ENCODE measurements at regions not wholly inside any gene's neighbourhood (a gene's known extent, or its start where the extent isn't known, plus 50 kb on each side); places are given as distances from the start of the nearest gene placed in this dataset.

- no peaks in the 10 kb centered on the region for H3K9me3 ChIP-seq
- WGBS, 2 donors (ENCODE audit: low coverage in 1 of 2): 41 to 50% methylated on average over 3 to 6 of the region's 6 CpGs
- H3K27me3 ChIP-seq: no peaks in the 10 kb centered on the region
- no peaks in the 10 kb centered on the region for H3K36me3 ChIP-seq
- H3K27ac ChIP-seq: peak overlapping the region in 2 of 4 donors; percentile 33 to 34
- in situ Hi-C loops (cut with MboI; ENCODE audit: low pct_ligation_motif_present in 1 of 4, low pct_unique_long_range_greater_than_20kb in 1 of 4, low sequenced_read_pairs in 3 of 4) (no loop called here), intact Hi-C loops (cut with DNase I; ENCODE audit: low total_unique reads) (no loop called here)
- peaks cover 0 to 19% (median 2%) of the 10 kb centered on the region in 4 donors for H3K4me1 ChIP-seq
- peak; percentile 15 for DNase-seq
- H3K4me3 ChIP-seq: no peak overlapping the region
- TF ChIP-seq CTCF (IDR thresholded peaks at IDR 0.05) (no peak), EP300 (IDR thresholded peaks at IDR 0.05; ENCODE audit: low read depth) (no peak), POLR2A (IDR thresholded peaks at IDR 0.05) (no peak), POLR2AphosphoS5 (IDR thresholded peaks at IDR 0.05) (no peak)
Measured at GRCh38 chr11:130772266-130773227, 143.7 kb downstream of the SNX19 start.

GRCh38 chr11:130773244-130773820 is 142.9 kb downstream of the SNX19 start:
- WGBS, 2 donors (ENCODE audit: low coverage in 1 of 2): 78 to 80% methylated on average over 4 to 5 of the region's 5 CpGs
- no peak for TF ChIP-seq POLR2AphosphoS5 (IDR thresholded peaks at IDR 0.05)
- no peak for TF ChIP-seq POLR2A (IDR thresholded peaks at IDR 0.05)
- TF ChIP-seq EP300 (IDR thresholded peaks at IDR 0.05; ENCODE audit: low read depth): no peak
- no peak for TF ChIP-seq CTCF (IDR thresholded peaks at IDR 0.05)
- Histone ChIP-seq H3K36me3 (no peaks in the 10 kb centered on the region), H3K27ac (peak overlapping the region in 2 of 4 donors; percentile 33 to 34), H3K9me3 (no peaks in the 10 kb centered on the region), H3K4me1 (peaks cover 0 to 19% (median 2%) of the 10 kb centered on the region in 4 donors), H3K4me3 (no peak overlapping the region), H3K27me3 (no peaks in the 10 kb centered on the region)
- in situ Hi-C loops (cut with MboI; ENCODE audit: low pct_ligation_motif_present in 1 of 4, low pct_unique_long_range_greater_than_20kb in 1 of 4, low sequenced_read_pairs in 3 of 4): no loop called here
- DNase-seq: no peak
- intact Hi-C loops (cut with DNase I; ENCODE audit: low total_unique reads): no loop called here

GRCh38 chr11:130774703-130775102 is 141.6 kb downstream of the SNX19 start:
- in situ Hi-C loops (cut with MboI; ENCODE audit: low pct_ligation_motif_present in 1 of 4, low pct_unique_long_range_greater_than_20kb in 1 of 4, low sequenced_read_pairs in 3 of 4) (no loop called here), intact Hi-C loops (cut with DNase I; ENCODE audit: low total_unique reads) (no loop called here)
- DNase-seq: no peak
- Histone ChIP-seq H3K4me1 (peaks cover 0 to 19% (median 2%) of the 10 kb centered on the region in 4 donors), H3K27me3 (no peaks in the 10 kb centered on the region), H3K4me3 (no peak overlapping the region), H3K9me3 (no peaks in the 10 kb centered on the region), H3K36me3 (no peaks in the 10 kb centered on the region), H3K27ac (no peak overlapping the region)
- 10 to 38% methylated on average over 2 to 3 of the region's 3 CpGs for WGBS, 2 donors (ENCODE audit: low coverage in 1 of 2)
- TF ChIP-seq POLR2A (IDR thresholded peaks at IDR 0.05) (no peak), CTCF (IDR thresholded peaks at IDR 0.05) (no peak)

GRCh38 chr11:130775306-130776060 is 140.8 kb downstream of the SNX19 start:
- 73% methylated on average over 6 of the region's 6 CpGs; no CpG with 5 or more reads in 1 of the 2 donors for WGBS, 2 donors (ENCODE audit: low coverage in 1 of 2)
- no peak overlapping the region for H3K4me3 ChIP-seq
- intact Hi-C loops (cut with DNase I; ENCODE audit: low total_unique reads) (no loop called here), in situ Hi-C loops (cut with MboI; ENCODE audit: low pct_ligation_motif_present in 1 of 4, low pct_unique_long_range_greater_than_20kb in 1 of 4, low sequenced_read_pairs in 3 of 4) (no loop called here)
- H3K36me3 ChIP-seq: no peaks in the 10 kb centered on the region
- no peaks in the 10 kb centered on the region for H3K27me3 ChIP-seq
- H3K27ac ChIP-seq: no peak overlapping the region
- TF ChIP-seq CTCF (IDR thresholded peaks at IDR 0.05) (no peak), POLR2A (IDR thresholded peaks at IDR 0.05) (no peak), POLR2AphosphoS5 (IDR thresholded peaks at IDR 0.05) (no peak), EP300 (IDR thresholded peaks at IDR 0.05; ENCODE audit: low read depth) (no peak)
- H3K9me3 ChIP-seq: no peaks in the 10 kb centered on the region
- DNase-seq: no peak
- peaks cover 0 to 19% (median 2%) of the 10 kb centered on the region in 4 donors for H3K4me1 ChIP-seq

All from transverse colon (tissue), 4 donors.